GM12891 (cell line): ENCODE measurements at regions not wholly inside any gene's neighbourhood (a gene's known extent, or its start where the extent isn't known, plus 50 kb on each side); places are given as distances from the start of the nearest gene placed in this dataset.

Experiments
- POLR2A ChIP-seq: IDR thresholded peaks from 2 replicates; pipeline ENCODE4 v1.6.1; 2011; ENCODE audit warnings: low read depth, low read length, control low read depth
- POLR2AphosphoS5 ChIP-seq: IDR thresholded peaks from 2 replicates; pipeline ENCODE4 v1.6.1; 2011; ENCODE audit warnings: low read depth, low read length, control low read depth
- TAF1 ChIP-seq: IDR thresholded peaks from 2 replicates; pipeline ENCODE4 v1.6.1; 2011; ENCODE audit warnings: low read depth, low read length, control low read depth

- TF ChIP-seq POLR2A = no peak
- TF ChIP-seq POLR2AphosphoS5 = no peak
- TF ChIP-seq TAF1 = no peak
Measured at GRCh38 chr2:160557903-160558302, 64.3 kb upstream of the RBMS1 start.
